Retinal pigment epithelial cell (primary cell): ENCODE measurements at regions not wholly inside any gene's neighbourhood (a gene's known extent, or its start where the extent isn't known, plus 50 kb on each side); places are given as distances from the start of the nearest gene placed in this dataset.
"Not testable (repeated sequence)": the region's sequence is repeated elsewhere in the genome, so short reads cannot be mapped to it uniquely, and the experiment has no call there.

Source experiments
- DNase-seq: peaks from one replicate; pipeline ENCODE4 v3.0.0-alpha.2; 2010; ENCODE audit warnings: low read depth
- H3K4me3 ChIP-seq: 2 replicates; pipeline ENCODE4 v1.5.1; 2011; ENCODE audit warnings: mild to moderate bottlenecking, low read length, control low read depth, moderate library complexity
- TF ChIP-seq, protein P1 (sequence below): conservative IDR thresholded peaks from 2 replicates; pipeline ENCODE4 v1.5.1; 2011; ENCODE audit warnings: low read depth, low read length, control low read depth, inconsistent platforms

DNA sequence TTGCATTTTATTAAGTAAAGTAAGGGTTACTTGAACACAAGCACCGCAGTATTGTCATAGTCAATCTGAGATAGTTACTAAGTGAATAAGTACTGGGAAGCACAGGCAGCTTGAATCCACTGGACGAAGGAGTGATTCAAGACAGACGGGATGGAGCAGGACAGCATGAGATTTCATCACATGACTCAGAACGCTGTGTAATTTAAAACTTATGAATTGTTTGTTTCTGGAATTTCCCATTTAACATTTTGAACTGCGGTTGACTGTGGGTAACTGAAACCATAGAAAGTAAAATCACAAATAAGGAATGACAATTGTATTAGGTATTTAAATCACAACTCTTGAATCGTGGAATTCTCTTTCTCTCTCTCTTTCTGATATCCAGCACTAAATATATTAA, 1630.4 kb upstream of the SEL1L start:
- TF ChIP-seq, protein P1, sequence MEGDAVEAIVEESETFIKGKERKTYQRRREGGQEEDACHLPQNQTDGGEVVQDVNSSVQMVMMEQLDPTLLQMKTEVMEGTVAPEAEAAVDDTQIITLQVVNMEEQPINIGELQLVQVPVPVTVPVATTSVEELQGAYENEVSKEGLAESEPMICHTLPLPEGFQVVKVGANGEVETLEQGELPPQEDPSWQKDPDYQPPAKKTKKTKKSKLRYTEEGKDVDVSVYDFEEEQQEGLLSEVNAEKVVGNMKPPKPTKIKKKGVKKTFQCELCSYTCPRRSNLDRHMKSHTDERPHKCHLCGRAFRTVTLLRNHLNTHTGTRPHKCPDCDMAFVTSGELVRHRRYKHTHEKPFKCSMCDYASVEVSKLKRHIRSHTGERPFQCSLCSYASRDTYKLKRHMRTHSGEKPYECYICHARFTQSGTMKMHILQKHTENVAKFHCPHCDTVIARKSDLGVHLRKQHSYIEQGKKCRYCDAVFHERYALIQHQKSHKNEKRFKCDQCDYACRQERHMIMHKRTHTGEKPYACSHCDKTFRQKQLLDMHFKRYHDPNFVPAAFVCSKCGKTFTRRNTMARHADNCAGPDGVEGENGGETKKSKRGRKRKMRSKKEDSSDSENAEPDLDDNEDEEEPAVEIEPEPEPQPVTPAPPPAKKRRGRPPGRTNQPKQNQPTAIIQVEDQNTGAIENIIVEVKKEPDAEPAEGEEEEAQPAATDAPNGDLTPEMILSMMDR: no peak
- H3K4me3 ChIP-seq: no peak overlapping the region
- no peak for DNase-seq

DNA sequence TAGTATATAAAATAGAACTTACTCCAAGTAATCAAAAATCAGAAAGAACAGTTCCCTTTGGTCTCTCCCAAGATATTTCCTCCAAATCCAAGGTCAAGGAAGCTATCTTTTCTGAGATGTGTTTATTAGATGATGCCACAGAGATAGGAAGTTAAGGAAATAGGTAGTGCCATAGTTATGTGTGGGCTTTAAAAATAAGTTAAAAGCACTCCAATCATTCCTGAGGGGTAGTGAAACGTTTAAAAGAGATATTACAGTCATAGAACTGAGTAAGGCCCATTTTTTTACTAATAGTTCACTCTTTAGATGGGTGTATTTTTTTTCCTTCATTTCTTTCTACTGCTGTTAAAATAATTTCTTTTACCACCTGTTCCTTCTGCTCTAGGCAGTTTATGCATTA, 1630.9 kb upstream of the SEL1L start:
- no peak for DNase-seq
- no peak overlapping the region for H3K4me3 ChIP-seq
- TF ChIP-seq, protein P1: no peak

DNA sequence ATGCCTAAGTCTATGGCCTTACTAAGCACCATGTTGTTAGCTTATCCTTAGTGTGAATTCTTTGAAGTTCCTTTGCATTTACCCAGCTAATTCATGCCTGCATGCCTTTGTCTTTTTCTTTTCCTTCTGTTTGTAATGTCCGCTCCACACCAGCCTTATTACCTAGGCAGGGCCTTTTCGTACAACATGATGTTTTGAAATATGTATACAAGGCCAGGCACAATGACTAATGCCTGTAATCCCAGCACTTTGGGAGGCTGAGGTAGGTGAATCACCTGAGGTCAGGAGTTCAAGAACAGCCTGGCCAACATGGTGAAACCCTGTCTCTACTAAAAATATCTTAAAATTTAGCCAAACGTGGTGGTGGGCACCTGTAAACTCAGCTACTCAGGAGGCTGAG, 1636.5 kb upstream of the SEL1L start:
- H3K4me3 ChIP-seq: no peak overlapping the region
- DNase-seq: no peak
- TF ChIP-seq, protein P1: no peak

DNA sequence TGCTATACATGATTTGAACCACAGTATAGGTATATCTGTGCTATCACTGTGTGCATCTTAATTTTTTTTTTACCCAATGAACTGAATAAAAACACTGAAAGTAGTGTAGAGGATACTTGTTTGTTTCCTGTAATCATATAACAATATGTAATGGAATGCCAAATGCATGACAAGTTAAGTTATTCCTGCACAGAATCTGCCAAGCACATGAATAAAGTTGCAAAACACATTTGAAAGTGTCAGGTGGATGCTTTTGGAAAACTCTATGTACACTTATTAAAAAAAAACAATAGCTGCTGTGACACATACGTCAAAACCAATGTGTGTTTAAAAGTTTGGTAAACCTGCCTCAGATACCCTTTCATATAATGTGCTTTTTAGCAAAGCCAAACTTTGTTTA, 1638.1 kb upstream of the SEL1L start:
- H3K4me3 ChIP-seq: no peak overlapping the region
- no peak for DNase-seq
- TF ChIP-seq, protein P1: no peak

DNA sequence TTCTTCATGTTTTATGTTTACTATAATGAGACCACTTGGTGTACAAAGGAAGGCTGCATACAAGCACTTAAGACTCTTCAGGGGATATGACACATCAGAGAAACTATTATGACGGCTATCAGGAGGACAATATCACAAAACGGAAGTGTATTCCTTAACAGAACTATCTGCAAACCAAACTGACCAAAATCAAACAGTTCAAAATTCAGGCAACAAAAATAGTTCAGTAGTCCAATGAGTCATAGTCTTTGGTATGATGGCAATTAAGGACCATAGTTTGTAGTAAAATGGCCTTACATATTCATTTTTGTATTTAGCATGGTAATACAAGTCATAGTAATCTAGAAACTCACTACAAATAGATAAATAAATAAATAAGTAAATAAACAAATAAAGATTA, 1638.7 kb upstream of the SEL1L start:
- TF ChIP-seq, protein P1: no peak
- no peak for DNase-seq
- no peak overlapping the region for H3K4me3 ChIP-seq

DNA sequence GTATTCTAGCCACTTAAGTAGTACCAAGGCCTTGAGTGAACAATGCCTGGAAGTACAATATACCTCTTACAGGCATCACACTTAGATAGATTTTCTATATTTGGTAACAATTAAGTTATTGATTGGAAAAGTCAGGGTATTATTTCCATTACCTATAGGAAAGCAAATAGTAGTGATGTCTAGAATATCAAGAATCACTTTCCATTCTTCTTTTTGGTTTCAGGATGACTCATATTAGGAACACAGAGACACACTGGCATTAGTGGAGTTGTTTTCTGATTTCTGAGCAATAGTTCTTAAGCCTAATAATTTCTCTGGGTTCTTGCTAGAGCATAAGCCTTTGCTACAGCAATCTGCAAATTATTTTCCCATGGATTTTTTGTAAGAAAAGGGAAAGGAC, 1640.0 kb upstream of the SEL1L start:
- DNase-seq: no peak

DNA sequence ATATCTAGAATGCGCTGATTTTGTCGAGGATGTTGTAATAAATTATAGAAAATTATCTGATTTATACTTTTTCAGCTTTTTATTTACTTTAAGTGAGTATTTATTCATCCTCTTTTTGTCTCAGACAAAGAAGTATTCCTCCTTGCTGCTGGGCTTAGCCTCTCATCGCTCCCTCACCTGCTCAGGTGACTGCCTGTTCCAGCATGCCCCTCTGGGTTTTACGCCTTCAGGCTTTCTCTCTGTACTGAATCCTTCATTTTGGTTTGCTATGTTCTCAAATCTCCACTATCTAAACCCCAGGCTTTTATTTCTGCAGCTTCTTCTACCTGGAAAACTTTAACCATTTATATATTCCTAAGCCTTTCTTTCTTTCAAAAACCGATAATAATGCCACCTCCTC, 1650.9 kb upstream of the SEL1L start:
- no peak for DNase-seq
- no peak overlapping the region for H3K4me3 ChIP-seq
- TF ChIP-seq, protein P1: no peak

More for the DNA sequence above, 1640.0 kb upstream of the SEL1L start:
- H3K4me3 ChIP-seq: no peak overlapping the region
- TF ChIP-seq, protein P1: no peak

DNA sequence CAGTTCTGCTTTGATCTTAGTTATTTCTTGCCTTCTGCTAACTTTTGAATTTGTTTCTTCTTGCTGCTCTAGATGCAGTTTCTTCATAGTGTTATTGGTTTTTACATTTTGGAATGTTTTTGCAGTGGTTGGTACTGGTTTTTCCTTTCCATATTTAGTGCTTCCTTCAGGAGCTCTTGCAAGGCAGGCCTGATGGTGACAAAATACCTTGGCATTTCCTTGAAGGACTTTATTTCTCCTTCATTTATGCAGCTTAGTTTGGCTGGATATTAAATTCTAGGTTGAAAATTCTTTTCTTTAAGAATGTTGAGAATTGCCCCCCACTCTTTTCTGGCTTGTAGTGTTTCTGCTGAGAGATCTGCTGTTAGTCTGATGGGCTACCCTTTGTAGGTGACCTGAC, 1654.7 kb upstream of the SEL1L start:
- not testable (repeated sequence) for DNase-seq, H3K4me3 ChIP-seq
